BE2C (cell line): ENCODE measurements at regions not wholly inside any gene's neighbourhood (a gene's known extent, or its start where the extent isn't known, plus 50 kb on each side); places are given as distances from the start of the nearest gene placed in this dataset.

Experiments used
- DNase-seq: peaks from one replicate; pipeline ENCODE4 v3.0.0-alpha.2; 2020
- H3K27me3 ChIP-seq: fragments of 250-450 bp; sonication (Bioruptor Pico); 2 replicates; pipeline ENCODE4 v1.5.1; 2020; ENCODE audit warnings: mild to moderate bottlenecking
- H3K36me3 ChIP-seq: fragments of 250-450 bp; sonication (Bioruptor Pico); 2 replicates; pipeline ENCODE4 v1.5.1; 2020; ENCODE audit warnings: mild to moderate bottlenecking
- H3K4me1 ChIP-seq: fragments of 250-450 bp; sonication (Bioruptor Pico); 2 replicates; pipeline ENCODE4 v1.5.1; 2020
- H3K4me3 ChIP-seq: 2 replicates; pipeline ENCODE4 v1.5.1; 2011; ENCODE audit warnings: low read depth, low read length
- H3K9me3 ChIP-seq: fragments of 250-450 bp; sonication (Bioruptor Pico); 2 replicates; pipeline ENCODE4 v1.5.1; 2020
- CTCF ChIP-seq: IDR thresholded peaks from 2 replicates; pipeline ENCODE4 v1.5.1; 2012; ENCODE audit warnings: mild to moderate bottlenecking, low read depth, low read length

GRCh38 chr13:109657395-109657794, 129.0 kb downstream of the IRS2 start:
- no peaks in the 10 kb centered on the region for H3K36me3 ChIP-seq
- H3K9me3 ChIP-seq: no peaks in the 10 kb centered on the region
- H3K27me3 ChIP-seq: no peaks in the 10 kb centered on the region
- H3K4me1 ChIP-seq: peaks cover 27% of the 10 kb centered on the region
- no peak for DNase-seq
- no peak for TF ChIP-seq CTCF
- peak overlapping the region; percentile 31 for H3K4me3 ChIP-seq

- TF ChIP-seq CTCF: no peak
- Histone ChIP-seq H3K36me3 (no peaks in the 10 kb centered on the region), H3K27me3 (no peaks in the 10 kb centered on the region), H3K9me3 (no peaks in the 10 kb centered on the region), H3K4me1 (peaks cover 27% of the 10 kb centered on the region), H3K4me3 (no peak overlapping the region)
- DNase-seq: no peak
Observed at GRCh38 chr13:109656206-109656605, 130.2 kb downstream of the IRS2 start.

GRCh38 chr13:109655611-109656010, 130.8 kb downstream of the IRS2 start:
- H3K9me3 ChIP-seq: no peaks in the 10 kb centered on the region
- no peak for TF ChIP-seq CTCF
- no peaks in the 10 kb centered on the region for H3K27me3 ChIP-seq
- H3K36me3 ChIP-seq: no peaks in the 10 kb centered on the region
- H3K4me1 ChIP-seq: peaks cover 27% of the 10 kb centered on the region
- peak; percentile 72 for DNase-seq
- H3K4me3 ChIP-seq: peak overlapping the region; percentile 17; the same call in 1 of the 2 replicates

- H3K27me3 ChIP-seq: no peaks in the 10 kb centered on the region
- no peaks in the 10 kb centered on the region for H3K9me3 ChIP-seq
- no peak for TF ChIP-seq CTCF
- peak overlapping the region; percentile 17; the same call in 1 of the 2 replicates for H3K4me3 ChIP-seq
- DNase-seq: no peak
- H3K36me3 ChIP-seq: no peaks in the 10 kb centered on the region
- H3K4me1 ChIP-seq: peaks cover 27% of the 10 kb centered on the region
Observed at GRCh38 chr13:109655206-109655600, 131.2 kb downstream of the IRS2 start.

GRCh38 chr13:109654341-109655205, 131.8 kb downstream of the IRS2 start:
- no peak for DNase-seq
- Histone ChIP-seq H3K36me3 (no peaks in the 10 kb centered on the region), H3K4me3 (no peak overlapping the region), H3K9me3 (no peaks in the 10 kb centered on the region), H3K4me1 (peaks cover 27% of the 10 kb centered on the region), H3K27me3 (no peaks in the 10 kb centered on the region)
- TF ChIP-seq CTCF: no peak

GRCh38 chr13:109652531-109652930, 133.9 kb downstream of the IRS2 start:
- Histone ChIP-seq H3K36me3 (no peaks in the 10 kb centered on the region), H3K4me1 (peaks cover 26% of the 10 kb centered on the region), H3K4me3 (no peak overlapping the region), H3K27me3 (no peaks in the 10 kb centered on the region), H3K9me3 (no peaks in the 10 kb centered on the region)
- no peak for TF ChIP-seq CTCF
- DNase-seq: no peak
